HEK293 (cell line): ENCODE measurements at regions not wholly inside any gene's neighbourhood (a gene's known extent, or its start where the extent isn't known, plus 50 kb on each side); places are given as distances from the start of the nearest gene placed in this dataset.
"Not testable (repeated sequence)": the region's sequence is repeated elsewhere in the genome, so short reads cannot be mapped to it uniquely, and the experiment has no call there.

Source experiments
- CTCF ChIA-PET: fragments of 350-600 bp; formaldehyde crosslinking; extraction: SDS; loops from one replicate; lab custom pipeline; 2021; ENCODE audit warnings: antibody characterized with exemption; lab: Yijun Ruan, JAX
- POLR2A ChIA-PET: fragments of 300-600 bp; formaldehyde crosslinking; extraction: SDS; loops from one replicate; lab custom pipeline; 2020; ENCODE audit warnings: antibody characterized with exemption, inconsistent platforms; lab: Yijun Ruan, JAX
- H3K27ac ChIP-seq: fragments of 200-500 bp; sonication (Bioruptor generic); 2 replicates; pipeline ENCODE4 v1.5.1; 2014; ENCODE audit warnings: low read depth, low read length, control low read depth, inconsistent platforms; ENCODE audit errors: extremely low read depth
- H3K36me3 ChIP-seq, 2 experiments: fragments of 200-500 bp in 1 of 2; sonication (Bioruptor generic) in 1 of 2; 1 replicate in 1 of 2; 2 replicates in 1 of 2; pipeline ENCODE4 v1.5.1; 2014 to 2017; ENCODE audit warnings: inconsistent platforms in 2 of 2, low read length in 2 of 2; ENCODE audit not compliant: control insufficient read depth in 2 of 2, insufficient read depth in 1 of 2
- H3K4me1 ChIP-seq: fragments of 200-500 bp; sonication (Bioruptor generic); 2 replicates; pipeline ENCODE4 v1.5.1; 2014; ENCODE audit warnings: mild to moderate bottlenecking, low read length, inconsistent platforms; ENCODE audit not compliant: control insufficient read depth, insufficient read depth
- H3K4me3 ChIP-seq: 2 replicates; pipeline ENCODE4 v1.5.1; 2011; ENCODE audit warnings: low read depth, mild to moderate bottlenecking, control low read depth, low read length, moderate library complexity
- H3K9me3 ChIP-seq: fragments of 200-500 bp; sonication (Bioruptor generic); 2 replicates; pipeline ENCODE4 v1.5.1; 2014; ENCODE audit warnings: low read depth, low read length, inconsistent platforms; ENCODE audit not compliant: control insufficient read depth, insufficient read depth
- KLF1 ChIP-seq: fragments of 450-650 bp; formaldehyde crosslinking; IDR thresholded peaks from 2 replicates; pipeline ENCODE4 v1.5.1; 2016; ENCODE audit warnings: missing biosample characterization, missing genetic modification characterization
- RBAK ChIP-seq: fragments of 450-650 bp; formaldehyde crosslinking; IDR thresholded peaks from 2 replicates; pipeline ENCODE4 v1.5.1; 2016; ENCODE audit warnings: missing biosample characterization, missing genetic modification characterization
- ZFP37 ChIP-seq: fragments of 450-650 bp; formaldehyde crosslinking; IDR thresholded peaks from 2 replicates; pipeline ENCODE4 v1.5.1; 2016; ENCODE audit warnings: missing biosample characterization, missing genetic modification characterization
- ZNF112 ChIP-seq: fragments of 450-650 bp; formaldehyde crosslinking; IDR thresholded peaks from 2 replicates; pipeline ENCODE4 v1.5.0; 2017; ENCODE audit warnings: missing biosample characterization, missing genetic modification characterization
- ZNF133 ChIP-seq: fragments of 450-650 bp; formaldehyde crosslinking; IDR thresholded peaks from 2 replicates; pipeline ENCODE4 v1.5.1; 2016; ENCODE audit warnings: missing biosample characterization, missing genetic modification characterization
- ZNF169 ChIP-seq: fragments of 450-650 bp; formaldehyde crosslinking; IDR thresholded peaks from 2 replicates; pipeline ENCODE4 v1.5.1; 2016; ENCODE audit warnings: missing biosample characterization, missing genetic modification characterization
- ZNF184 ChIP-seq: fragments of 450-650 bp; IDR thresholded peaks from 2 replicates; pipeline ENCODE4 v1.5.1; 2018; ENCODE audit warnings: missing biosample characterization, mild to moderate bottlenecking, missing genetic modification characterization
- ZNF19 ChIP-seq: fragments of 450-650 bp; formaldehyde crosslinking; IDR thresholded peaks from 2 replicates; pipeline ENCODE4; 2016; ENCODE audit warnings: missing biosample characterization, missing genetic modification characterization, low read depth
- ZNF202 ChIP-seq: fragments of 450-650 bp; formaldehyde crosslinking; IDR thresholded peaks from 2 replicates; pipeline ENCODE4 v1.5.1; 2016; ENCODE audit warnings: missing biosample characterization, missing genetic modification characterization, borderline replicate concordance
- ZNF48 ChIP-seq: fragments of 450-650 bp; formaldehyde crosslinking; IDR thresholded peaks from 2 replicates; pipeline ENCODE4 v1.5.1; 2016; ENCODE audit warnings: missing biosample characterization, missing genetic modification characterization
- ZNF501 ChIP-seq: fragments of 450-650 bp; formaldehyde crosslinking; IDR thresholded peaks from 2 replicates; pipeline ENCODE4 v1.5.1; 2016; ENCODE audit warnings: missing biosample characterization, missing genetic modification characterization
- ZNF510 ChIP-seq: fragments of 450-650 bp; formaldehyde crosslinking; IDR thresholded peaks from 2 replicates; pipeline ENCODE4 v1.5.1; 2018; ENCODE audit warnings: mild to moderate bottlenecking, missing genetic modification characterization, missing biosample characterization; ENCODE audit not compliant: insufficient replicate concordance
- ZNF610 ChIP-seq: fragments of 450-650 bp; formaldehyde crosslinking; IDR thresholded peaks from 2 replicates; pipeline ENCODE4 v1.5.1; 2016; ENCODE audit warnings: missing biosample characterization, missing genetic modification characterization, borderline replicate concordance
- ZNF660 ChIP-seq: fragments of 450-650 bp; IDR thresholded peaks from 2 replicates; pipeline ENCODE4 v1.5.1; 2018; ENCODE audit warnings: missing biosample characterization, mild to moderate bottlenecking, missing genetic modification characterization
- TF ChIP-seq, protein P1 (sequence below): fragments of 450-650 bp; formaldehyde crosslinking; IDR thresholded peaks from 2 replicates; pipeline ENCODE4 v1.5.1; 2016; ENCODE audit warnings: missing biosample characterization, missing genetic modification characterization
- TF ChIP-seq, protein P2 (sequence below): fragments of 450-650 bp; formaldehyde crosslinking; IDR thresholded peaks from 2 replicates; pipeline ENCODE4 v1.5.1; 2016; ENCODE audit warnings: missing biosample characterization, missing genetic modification characterization
- TF ChIP-seq, protein P3 (sequence below): fragments of 450-650 bp; formaldehyde crosslinking; conservative IDR thresholded peaks from 2 replicates; pipeline ENCODE4 v1.5.1; 2016; ENCODE audit warnings: low read depth, missing biosample characterization, missing genetic modification characterization
- TF ChIP-seq, protein P4 (sequence below): fragments of 450-650 bp; formaldehyde crosslinking; IDR thresholded peaks from 2 replicates; pipeline ENCODE4 v1.5.1; 2016; ENCODE audit warnings: missing biosample characterization, missing genetic modification characterization, borderline replicate concordance
- TF ChIP-seq, protein P5 (sequence below): fragments of 450-650 bp; formaldehyde crosslinking; IDR thresholded peaks from 2 replicates; pipeline ENCODE4 v1.5.1; 2017; ENCODE audit warnings: missing biosample characterization, mild to moderate bottlenecking, missing genetic modification characterization, moderate library complexity

DNA sequence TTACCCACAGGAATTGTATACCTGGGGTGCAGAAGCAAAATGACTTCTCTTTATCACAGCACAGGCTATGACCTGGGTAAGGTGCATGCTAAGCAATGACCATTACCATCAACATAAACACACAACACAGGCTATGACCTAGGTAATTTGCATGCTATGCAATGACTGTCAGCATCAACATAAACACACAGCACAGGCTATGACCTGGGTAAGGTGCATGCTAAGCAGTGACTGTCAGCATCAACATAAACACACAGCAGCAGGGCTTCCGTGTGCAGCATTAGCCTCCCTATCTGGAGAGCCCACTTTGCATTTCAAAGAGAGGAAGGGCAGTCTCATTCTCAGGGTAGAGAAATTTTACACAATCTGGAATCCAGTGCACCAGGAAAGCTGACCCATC lies 583.0 kb downstream of the TMEM121 start (continued):
- TF ChIP-seq KLF1: no peak

DNA sequence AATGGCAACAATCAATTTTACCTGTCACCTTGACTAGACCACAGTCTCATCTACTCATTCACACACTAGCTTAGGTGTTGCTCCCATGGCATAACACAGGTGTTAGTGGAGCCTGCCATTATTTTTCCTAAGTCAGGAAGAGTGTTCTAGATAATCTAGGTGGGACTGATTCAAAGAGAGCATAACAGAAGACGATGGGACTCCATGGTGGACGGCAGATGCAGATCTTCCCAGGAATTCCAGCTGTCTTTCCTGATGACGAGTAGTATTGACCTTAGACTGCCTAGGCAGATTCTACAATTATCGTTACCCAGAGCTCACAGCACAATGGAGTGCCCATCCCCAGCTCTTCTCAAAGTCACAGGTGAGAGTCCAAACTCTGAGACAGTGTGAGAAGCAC lies 589.0 kb downstream of the TMEM121 start:
- no peak for TF ChIP-seq ZNF610
- TF ChIP-seq ZNF501 (tag by site-specific recombination): no peak
- TF ChIP-seq ZNF112: no peak
- TF ChIP-seq, protein P1, sequence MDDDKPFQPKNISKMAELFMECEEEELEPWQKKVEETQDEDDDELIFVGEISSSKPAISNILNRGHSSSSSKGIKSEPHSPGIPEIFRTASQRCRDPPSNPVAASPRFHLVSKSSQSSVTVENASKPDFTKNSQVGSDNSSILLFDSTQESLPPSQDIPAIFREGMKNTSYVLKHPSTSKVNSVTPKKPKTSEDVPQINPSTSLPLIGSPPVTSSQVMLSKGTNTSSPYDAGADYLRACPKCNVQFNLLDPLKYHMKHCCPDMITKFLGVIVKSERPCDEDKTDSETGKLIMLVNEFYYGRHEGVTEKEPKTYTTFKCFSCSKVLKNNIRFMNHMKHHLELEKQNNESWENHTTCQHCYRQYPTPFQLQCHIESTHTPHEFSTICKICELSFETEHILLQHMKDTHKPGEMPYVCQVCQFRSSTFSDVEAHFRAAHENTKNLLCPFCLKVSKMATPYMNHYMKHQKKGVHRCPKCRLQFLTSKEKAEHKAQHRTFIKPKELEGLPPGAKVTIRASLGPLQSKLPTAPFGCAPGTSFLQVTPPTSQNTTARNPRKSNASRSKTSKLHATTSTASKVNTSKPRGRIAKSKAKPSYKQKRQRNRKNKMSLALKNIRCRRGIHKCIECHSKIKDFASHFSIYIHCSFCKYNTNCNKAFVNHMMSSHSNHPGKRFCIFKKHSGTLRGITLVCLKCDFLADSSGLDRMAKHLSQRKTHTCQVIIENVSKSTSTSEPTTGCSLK: no peak
- TF ChIP-seq ZNF202 (tag by site-specific recombination): no peak
- Histone ChIP-seq H3K4me3 (no peak overlapping the region), H3K36me3 (no peaks in the 10 kb centered on the region), H3K9me3 (no peaks in the 10 kb centered on the region), H3K4me1 (no peaks in the 10 kb centered on the region), H3K27ac (no peak overlapping the region)
- ChIA-PET CTCF (interaction anchor here (0.7 to 1.6 kb wide), 3 partner anchors 14 to 270 kb away, joined by 3 to 5 read pairs (median 4); no protein-coding TSS in a partner anchor), POLR2A (no interaction called here)

DNA sequence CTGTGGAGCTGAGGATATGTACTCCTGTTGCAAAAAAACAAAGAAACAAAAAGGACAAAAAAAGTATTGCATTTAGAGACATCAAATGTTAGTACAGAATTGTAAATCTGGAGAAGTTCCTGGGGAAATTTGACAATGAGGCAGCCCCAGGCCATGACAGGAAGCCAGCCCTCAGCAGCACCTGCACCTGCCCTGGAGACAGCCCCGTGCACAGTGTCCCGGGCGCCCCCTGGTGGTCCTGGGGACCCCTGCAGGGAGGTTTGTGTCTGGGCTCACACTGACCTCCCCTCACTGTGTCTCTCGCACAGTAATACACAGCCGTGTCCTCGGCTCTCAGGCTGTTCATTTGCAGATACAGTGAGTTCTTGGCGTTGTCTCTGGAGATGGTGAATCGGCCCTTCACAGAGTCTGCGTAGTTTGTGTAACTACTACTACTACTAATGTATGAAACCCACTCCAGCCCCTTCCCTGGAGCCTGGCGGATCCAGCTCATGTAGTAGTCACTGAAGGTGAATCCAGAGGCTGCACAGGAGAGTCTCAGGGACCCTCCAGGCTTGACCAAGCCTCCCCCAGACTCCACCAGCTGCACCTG lies 590.1 kb downstream of the TMEM121 start:
- H3K9me3 ChIP-seq, POLR2A ChIA-PET, H3K27ac ChIP-seq, H3K36me3 ChIP-seq, H3K4me1 ChIP-seq, H3K4me3 ChIP-seq: not testable (repeated sequence)
- CTCF ChIA-PET: interaction anchor here (0.6 to 1.4 kb wide), 5 partner anchors 33 to 301 kb away, joined by 3 to 4 read pairs (median 3); no protein-coding TSS in a partner anchor

DNA sequence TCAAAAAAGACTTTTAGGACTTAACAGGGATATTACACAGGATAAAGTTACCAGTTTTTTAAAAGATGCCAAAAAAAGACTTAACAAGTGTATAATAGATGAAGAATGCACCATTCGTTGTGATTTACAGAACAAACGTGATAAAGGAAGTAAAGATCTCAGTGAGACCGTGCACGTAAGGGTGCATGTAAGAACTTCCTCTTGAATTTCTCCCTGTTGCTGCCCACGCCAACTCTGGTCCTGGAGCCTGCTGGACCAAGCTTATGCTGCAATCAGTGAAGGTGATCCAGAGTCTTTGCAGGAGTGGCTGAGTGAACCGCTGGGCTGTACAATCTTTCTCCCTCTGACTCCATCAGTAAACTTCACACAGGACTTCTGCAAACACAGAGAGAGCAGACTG lies 593.7 kb downstream of the TMEM121 start:
- CTCF ChIA-PET: interaction anchor here (0.7 kb wide), 2 partner anchors 16 to 121 kb away, joined by 3 read pairs; no protein-coding TSS in a partner anchor
- POLR2A ChIA-PET: no interaction called here
- Histone ChIP-seq H3K4me1 (no peaks in the 10 kb centered on the region), H3K36me3 (no peaks in the 10 kb centered on the region), H3K4me3 (no peak overlapping the region), H3K27ac (no peak overlapping the region), H3K9me3 (no peaks in the 10 kb centered on the region)
- TF ChIP-seq, protein P2, sequence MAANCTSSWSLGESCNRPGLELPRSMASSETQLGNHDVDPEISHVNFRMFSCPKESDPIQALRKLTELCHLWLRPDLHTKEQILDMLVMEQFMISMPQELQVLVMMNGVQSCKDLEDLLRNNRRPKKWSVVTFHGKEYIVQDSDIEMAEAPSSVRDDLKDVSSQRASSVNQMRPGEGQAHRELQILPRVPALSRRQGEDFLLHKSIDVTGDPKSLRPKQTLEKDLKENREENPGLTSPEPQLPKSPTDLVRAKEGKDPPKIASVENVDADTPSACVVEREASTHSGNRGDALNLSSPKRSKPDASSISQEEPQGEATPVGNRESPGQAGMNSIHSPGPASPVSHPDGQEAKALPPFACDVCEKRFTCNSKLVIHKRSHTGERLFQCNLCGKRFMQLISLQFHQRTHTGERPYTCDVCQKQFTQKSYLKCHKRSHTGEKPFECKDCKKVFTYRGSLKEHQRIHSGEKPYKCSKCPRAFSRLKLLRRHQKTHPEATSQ (tag by site-specific recombination): no peak
- TF ChIP-seq ZNF19 (tag by site-specific recombination) (no peak), ZNF660 (tag by site-specific recombination) (no peak), ZNF133 (no peak), RBAK (tag by site-specific recombination) (no peak), ZNF169 (tag by site-specific recombination) (no peak), ZNF184 (tag by site-specific recombination) (no peak), ZFP37 (no peak), ZNF48 (no peak), ZNF510 (tag by site-specific recombination) (no peak)
- TF ChIP-seq, protein P3, sequence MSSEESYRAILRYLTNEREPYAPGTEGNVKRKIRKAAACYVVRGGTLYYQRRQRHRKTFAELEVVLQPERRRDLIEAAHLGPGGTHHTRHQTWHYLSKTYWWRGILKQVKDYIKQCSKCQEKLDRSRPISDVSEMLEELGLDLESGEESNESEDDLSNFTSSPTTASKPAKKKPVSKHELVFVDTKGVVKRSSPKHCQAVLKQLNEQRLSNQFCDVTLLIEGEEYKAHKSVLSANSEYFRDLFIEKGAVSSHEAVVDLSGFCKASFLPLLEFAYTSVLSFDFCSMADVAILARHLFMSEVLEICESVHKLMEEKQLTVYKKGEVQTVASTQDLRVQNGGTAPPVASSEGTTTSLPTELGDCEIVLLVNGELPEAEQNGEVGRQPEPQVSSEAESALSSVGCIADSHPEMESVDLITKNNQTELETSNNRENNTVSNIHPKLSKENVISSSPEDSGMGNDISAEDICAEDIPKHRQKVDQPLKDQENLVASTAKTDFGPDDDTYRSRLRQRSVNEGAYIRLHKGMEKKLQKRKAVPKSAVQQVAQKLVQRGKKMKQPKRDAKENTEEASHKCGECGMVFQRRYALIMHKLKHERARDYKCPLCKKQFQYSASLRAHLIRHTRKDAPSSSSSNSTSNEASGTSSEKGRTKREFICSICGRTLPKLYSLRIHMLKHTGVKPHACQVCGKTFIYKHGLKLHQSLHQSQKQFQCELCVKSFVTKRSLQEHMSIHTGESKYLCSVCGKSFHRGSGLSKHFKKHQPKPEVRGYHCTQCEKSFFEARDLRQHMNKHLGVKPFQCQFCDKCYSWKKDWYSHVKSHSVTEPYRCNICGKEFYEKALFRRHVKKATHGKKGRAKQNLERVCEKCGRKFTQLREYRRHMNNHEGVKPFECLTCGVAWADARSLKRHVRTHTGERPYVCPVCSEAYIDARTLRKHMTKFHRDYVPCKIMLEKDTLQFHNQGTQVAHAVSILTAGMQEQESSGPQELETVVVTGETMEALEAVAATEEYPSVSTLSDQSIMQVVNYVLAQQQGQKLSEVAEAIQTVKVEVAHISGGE: no peak
- TF ChIP-seq, protein P4, sequence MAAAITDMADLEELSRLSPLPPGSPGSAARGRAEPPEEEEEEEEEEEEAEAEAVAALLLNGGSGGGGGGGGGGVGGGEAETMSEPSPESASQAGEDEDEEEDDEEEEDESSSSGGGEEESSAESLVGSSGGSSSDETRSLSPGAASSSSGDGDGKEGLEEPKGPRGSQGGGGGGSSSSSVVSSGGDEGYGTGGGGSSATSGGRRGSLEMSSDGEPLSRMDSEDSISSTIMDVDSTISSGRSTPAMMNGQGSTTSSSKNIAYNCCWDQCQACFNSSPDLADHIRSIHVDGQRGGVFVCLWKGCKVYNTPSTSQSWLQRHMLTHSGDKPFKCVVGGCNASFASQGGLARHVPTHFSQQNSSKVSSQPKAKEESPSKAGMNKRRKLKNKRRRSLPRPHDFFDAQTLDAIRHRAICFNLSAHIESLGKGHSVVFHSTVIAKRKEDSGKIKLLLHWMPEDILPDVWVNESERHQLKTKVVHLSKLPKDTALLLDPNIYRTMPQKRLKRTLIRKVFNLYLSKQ (tag by site-specific recombination): no peak
- TF ChIP-seq, protein P5, sequence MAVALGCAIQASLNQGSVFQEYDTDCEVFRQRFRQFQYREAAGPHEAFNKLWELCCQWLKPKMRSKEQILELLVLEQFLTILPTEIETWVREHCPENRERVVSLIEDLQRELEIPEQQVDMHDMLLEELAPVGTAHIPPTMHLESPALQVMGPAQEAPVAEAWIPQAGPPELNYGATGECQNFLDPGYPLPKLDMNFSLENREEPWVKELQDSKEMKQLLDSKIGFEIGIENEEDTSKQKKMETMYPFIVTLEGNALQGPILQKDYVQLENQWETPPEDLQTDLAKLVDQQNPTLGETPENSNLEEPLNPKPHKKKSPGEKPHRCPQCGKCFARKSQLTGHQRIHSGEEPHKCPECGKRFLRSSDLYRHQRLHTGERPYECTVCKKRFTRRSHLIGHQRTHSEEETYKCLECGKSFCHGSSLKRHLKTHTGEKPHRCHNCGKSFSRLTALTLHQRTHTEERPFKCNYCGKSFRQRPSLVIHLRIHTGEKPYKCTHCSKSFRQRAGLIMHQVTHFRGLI: no peak
